Left cardiac atrium (tissue), 4 donors: ENCODE measurements at regions not wholly inside any gene's neighbourhood (a gene's known extent, or its start where the extent isn't known, plus 50 kb on each side); places are given as distances from the start of the nearest gene placed in this dataset.

Experiments used
- ATAC-seq, 2 donors: fragments of 200-7000 bp; cut with Tn5 transposase; one replicate each; pipeline ENCODE4 v1.9.1; 2020; ENCODE audit warnings: mild to moderate bottlenecking in 2 of 2, moderate library complexity in 2 of 2
- DNase-seq: peaks from one replicate; pipeline ENCODE4 v3.0.0-alpha.2; 2020
- intact Hi-C, 2 donors: fragments of 100-400 bp; cut with DNase I; formaldehyde crosslinking; loops; one replicate each; pipeline versions ENCODE4 v1.14.1 to v1.15.1; 2022 to 2023
- donor health status: DM: no; HTN: yes; CAD: no.
- donor health status: DM: no; HTN: yes; CAD: no; lungs with severe emphysema.
- donor health status: DM: yes; HTN: yes; CAD: no.
- donor health status: Dilated cardiomyopathy.

GRCh38 chr6:168130697-168131371 lies 51.8 kb upstream of the FRMD1 start:
- ATAC-seq (no peak), DNase-seq (no peak)
- intact Hi-C loops, result no loop called here

GRCh38 chr6:168130168-168130696 lies 51.2 kb upstream of the FRMD1 start:
- intact Hi-C loops, result no loop called here
- DNase-seq (no peak), ATAC-seq (no peak)

GRCh38 chr6:168129292-168130167 lies 50.5 kb upstream of the FRMD1 start:
- intact Hi-C loops, result no loop called here
- DNase-seq, result no peak
- ATAC-seq, result no peak

- intact Hi-C loops, result no loop called here
- no peak for DNase-seq
- ATAC-seq, result no peak
Observed at GRCh38 chr6:168128631-168129291, 49.7 kb upstream of the FRMD1 start.
